ACHN (cell line): ENCODE measurements at regions not wholly inside any gene's neighbourhood (a gene's known extent, or its start where the extent isn't known, plus 50 kb on each side); places are given as distances from the start of the nearest gene placed in this dataset.

Experiments used
- DNase-seq: peaks from one replicate; pipeline ENCODE4 v3.0.0-alpha.2; 2015
- in situ Hi-C: cut with HindIII; loops from 2 replicates; pipeline ENCODE4 v1.10.0; 2017; ENCODE audit warnings: low sequenced_read_pairs, low pct_ligation_motif_present, low pct_unique_long_range_greater_than_20kb

GRCh38 chr2:215530191-215530968, 94.5 kb upstream of the FN1 start:
- in situ Hi-C loops, result no loop called here
- no peak for DNase-seq

GRCh38 chr2:215529271-215529670, 93.4 kb upstream of the FN1 start:
- no peak for DNase-seq
- in situ Hi-C loops, result no loop called here

GRCh38 chr2:215528555-215528954, 92.7 kb upstream of the FN1 start:
- DNase-seq, result no peak
- in situ Hi-C loops, result no loop called here

- in situ Hi-C loops, result no loop called here
Measured at GRCh38 chr2:215527736-215528135, 91.9 kb upstream of the FN1 start.

GRCh38 chr2:215526341-215526740, 90.5 kb upstream of the FN1 start:
- in situ Hi-C loops, result no loop called here
- no peak for DNase-seq

More at GRCh38 chr2:215527736-215528135, 91.9 kb upstream of the FN1 start:
- DNase-seq, result no peak

GRCh38 chr2:215522237-215522636, 86.4 kb upstream of the FN1 start:
- in situ Hi-C loops, result no loop called here
- no peak for DNase-seq

GRCh38 chr2:215521031-215521430, 85.2 kb upstream of the FN1 start:
- in situ Hi-C loops, result no loop called here
- DNase-seq, result no peak

- in situ Hi-C loops, result no loop called here
Measured at GRCh38 chr2:215517391-215517790, 81.5 kb upstream of the FN1 start.

GRCh38 chr2:215514516-215514915, 78.6 kb upstream of the FN1 start:
- in situ Hi-C loops, result no loop called here
- no peak for DNase-seq

More at GRCh38 chr2:215517391-215517790, 81.5 kb upstream of the FN1 start:
- no peak for DNase-seq

- in situ Hi-C loops, result no loop called here
- DNase-seq, result no peak
Measured at GRCh38 chr2:215511454-215512346, 75.8 kb upstream of the FN1 start.

- no peak for DNase-seq
- in situ Hi-C loops, result no loop called here
Measured at GRCh38 chr2:215507836-215508235, 72.0 kb upstream of the FN1 start.

GRCh38 chr2:215507136-215507535, 71.3 kb upstream of the FN1 start:
- in situ Hi-C loops, result no loop called here
- no peak for DNase-seq

GRCh38 chr2:215506604-215506990, 70.7 kb upstream of the FN1 start:
- no peak for DNase-seq
- in situ Hi-C loops, result no loop called here

- in situ Hi-C loops, result no loop called here
- DNase-seq, result no peak
Measured at GRCh38 chr2:215505044-215505786, 69.3 kb upstream of the FN1 start.

GRCh38 chr2:215504547-215504946, 68.7 kb upstream of the FN1 start:
- DNase-seq, result no peak
- in situ Hi-C loops, result no loop called here

GRCh38 chr2:215503381-215503780, 67.5 kb upstream of the FN1 start:
- in situ Hi-C loops, result no loop called here
- no peak for DNase-seq

- no peak for DNase-seq
- in situ Hi-C loops, result no loop called here
Measured at GRCh38 chr2:215500466-215500865, 64.6 kb upstream of the FN1 start.

- DNase-seq, result no peak
- in situ Hi-C loops, result no loop called here
Measured at GRCh38 chr2:215499331-215499730, 63.5 kb upstream of the FN1 start.

- in situ Hi-C loops, result no loop called here
- DNase-seq, result no peak
Measured at GRCh38 chr2:215498431-215498830, 62.6 kb upstream of the FN1 start.
